HG03060 (cell line): ENCODE measurements at regions not wholly inside any gene's neighbourhood (a gene's known extent, or its start where the extent isn't known, plus 50 kb on each side); places are given as distances from the start of the nearest gene placed in this dataset.
"Not testable (repeated sequence)": the region's sequence is repeated elsewhere in the genome, so short reads cannot be mapped to it uniquely, and the experiment has no call there.

Experiments used
- ATAC-seq: cut with Tn5 transposase; IDR thresholded peaks from one replicate; pipeline ENCODE4 v1.9.1; 2021; ENCODE audit warnings: low read depth, moderate number of reproducible peaks; ENCODE audit not compliant: unreplicated experiment

- ATAC-seq = no peak
These were observed 101.1 kb upstream of the FAT3 start for GRCh38 chr11:92123540-92123939.

DNA sequence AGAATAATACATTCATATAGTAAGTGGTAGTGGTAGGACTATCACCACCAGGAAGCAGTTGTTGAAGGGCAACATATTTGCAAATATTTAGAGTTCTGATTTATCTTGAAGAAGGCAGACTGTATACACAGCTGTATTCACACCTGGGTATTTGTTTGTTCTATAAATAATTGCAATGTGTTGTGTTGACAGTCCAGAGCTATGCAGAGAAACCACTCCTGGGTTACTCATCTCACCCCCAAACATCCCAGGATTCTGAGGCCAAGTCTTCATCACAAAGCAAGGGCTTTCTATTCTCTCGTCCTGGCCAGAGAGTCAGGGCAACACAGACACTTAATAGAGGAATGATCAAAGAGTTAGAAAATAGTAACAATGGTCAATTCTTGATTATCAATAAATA, 102.1 kb upstream of the FAT3 start:
- no peak for ATAC-seq

GRCh38 chr11:92111287-92111686, 113.3 kb upstream of the FAT3 start:
- ATAC-seq = no peak

DNA sequence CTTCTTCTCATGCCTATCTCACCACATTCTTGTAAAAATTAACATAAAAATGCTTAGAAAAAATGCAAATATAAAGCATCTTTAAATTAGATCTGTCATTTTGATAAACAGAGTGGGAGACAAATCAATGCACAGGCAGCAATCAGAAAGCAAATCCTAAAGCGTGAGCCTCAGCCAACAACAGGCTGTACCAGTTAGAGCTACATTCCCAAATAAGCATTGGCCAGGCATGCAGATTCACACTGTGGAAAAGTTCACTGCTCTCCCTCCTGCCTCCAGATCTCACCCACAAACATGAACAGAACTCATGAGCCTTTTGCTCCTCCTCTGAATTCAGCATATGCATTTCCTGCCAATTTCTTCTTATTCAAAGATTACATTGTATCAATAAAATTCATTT, 115.2 kb upstream of the FAT3 start:
- no peak for ATAC-seq

DNA sequence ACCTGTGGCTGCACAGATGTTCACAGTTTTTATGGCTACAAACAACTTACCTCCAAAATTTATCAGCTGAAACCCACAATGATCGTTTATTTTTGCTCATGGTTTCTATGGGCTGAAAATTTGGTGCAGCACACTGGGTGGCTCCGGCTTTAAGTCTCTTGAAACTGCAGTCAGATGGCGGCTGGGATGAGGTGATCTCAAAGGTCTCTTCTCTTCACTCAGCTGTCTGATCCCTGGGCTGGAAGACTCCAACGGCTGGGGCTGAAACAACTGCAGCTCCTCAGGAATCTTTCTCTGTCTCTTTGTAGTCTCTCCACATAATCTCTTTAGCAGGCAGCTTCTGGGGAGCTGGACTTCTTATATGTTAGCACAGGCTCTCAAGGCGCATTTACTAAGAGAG, 117.3 kb upstream of the FAT3 start:
- no peak for ATAC-seq

DNA sequence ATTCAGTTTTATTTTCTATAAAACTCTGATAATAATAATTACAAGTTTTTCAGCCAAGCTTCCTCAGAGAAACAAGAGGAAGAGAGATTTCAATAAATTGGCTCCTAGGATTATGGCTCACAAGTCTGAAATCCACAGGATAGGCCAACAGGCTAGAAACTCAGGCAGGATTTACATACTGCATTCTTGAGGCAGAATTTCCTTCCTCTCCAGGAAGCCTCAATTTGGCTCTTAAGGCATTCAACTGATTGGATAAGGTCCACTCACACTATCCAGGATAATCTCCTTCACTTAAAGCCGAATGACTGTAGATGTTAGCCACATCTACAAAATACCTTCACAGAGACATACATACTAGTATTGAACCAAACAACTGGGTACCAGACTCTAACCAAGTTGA, 120.3 kb upstream of the FAT3 start:
- ATAC-seq = no peak

- no peak for ATAC-seq
These were observed 122.7 kb upstream of the FAT3 start for GRCh38 chr11:92101920-92102319.

GRCh38 chr11:92099183-92099582, 125.4 kb upstream of the FAT3 start:
- ATAC-seq = no peak

DNA sequence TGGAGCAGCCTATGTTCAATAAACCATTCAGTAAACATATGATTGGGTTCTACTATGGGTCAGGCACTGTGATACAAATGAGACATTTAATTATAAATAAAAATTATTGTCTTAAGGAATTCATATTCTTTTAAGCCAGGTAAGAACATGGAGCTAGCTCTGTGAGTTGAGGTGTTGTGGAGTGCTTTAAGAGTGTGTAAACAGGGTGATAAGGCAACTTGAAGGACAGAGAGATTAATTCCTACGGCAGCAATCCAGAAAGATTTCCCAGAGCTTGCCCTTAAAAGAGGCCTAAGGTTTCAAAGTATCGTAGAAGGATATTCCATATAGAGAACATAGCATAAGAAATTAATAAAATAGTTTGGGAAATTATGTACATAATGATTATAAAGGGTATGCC, 126.4 kb upstream of the FAT3 start:
- no peak for ATAC-seq

- no peak for ATAC-seq
These were observed 136.7 kb upstream of the FAT3 start for GRCh38 chr11:92087725-92088537.

DNA sequence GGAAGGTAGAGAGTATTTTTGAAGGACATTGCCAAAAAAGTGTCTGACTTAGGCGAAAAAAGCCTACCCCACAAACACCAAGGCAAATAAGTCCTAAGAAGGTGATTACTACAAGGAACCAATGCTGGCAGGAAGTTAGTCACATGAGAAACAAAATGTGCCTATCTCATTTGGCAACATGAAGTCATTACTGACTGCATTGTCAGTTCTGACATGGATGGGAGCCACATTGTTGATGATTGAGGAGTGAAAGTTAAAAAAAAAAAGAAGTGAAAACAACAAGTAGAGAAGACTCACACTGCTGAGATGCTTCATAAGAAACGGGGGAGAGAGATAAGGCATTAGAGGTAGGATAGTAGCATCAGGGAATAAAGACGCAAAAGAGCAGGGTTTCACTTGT, 141.5 kb upstream of the FAT3 start:
- no peak for ATAC-seq

- ATAC-seq = no peak
These were observed 142.0 kb upstream of the FAT3 start for GRCh38 chr11:92082652-92083051.

- not testable (repeated sequence) for ATAC-seq
These were observed 150.1 kb upstream of the FAT3 start for GRCh38 chr11:92074498-92074897.

DNA sequence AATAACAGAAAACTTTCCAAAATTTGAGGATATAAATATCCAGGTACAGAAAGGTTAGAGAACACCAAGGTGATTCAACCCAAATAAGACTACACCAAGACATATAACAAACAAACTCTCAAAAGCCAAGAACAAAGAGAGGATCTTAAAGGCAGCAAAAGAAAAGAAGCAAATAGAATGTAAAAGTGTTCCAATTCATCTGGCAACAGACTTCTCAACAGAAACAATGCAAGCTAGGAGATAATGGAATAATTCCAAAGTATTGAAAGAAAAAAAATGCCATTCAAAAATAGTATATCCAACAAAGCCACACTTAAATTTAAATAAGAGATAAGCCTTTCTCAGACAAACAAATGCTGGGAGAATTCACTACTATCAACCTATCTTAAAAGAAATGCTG, 153.0 kb upstream of the FAT3 start:
- ATAC-seq = no peak

DNA sequence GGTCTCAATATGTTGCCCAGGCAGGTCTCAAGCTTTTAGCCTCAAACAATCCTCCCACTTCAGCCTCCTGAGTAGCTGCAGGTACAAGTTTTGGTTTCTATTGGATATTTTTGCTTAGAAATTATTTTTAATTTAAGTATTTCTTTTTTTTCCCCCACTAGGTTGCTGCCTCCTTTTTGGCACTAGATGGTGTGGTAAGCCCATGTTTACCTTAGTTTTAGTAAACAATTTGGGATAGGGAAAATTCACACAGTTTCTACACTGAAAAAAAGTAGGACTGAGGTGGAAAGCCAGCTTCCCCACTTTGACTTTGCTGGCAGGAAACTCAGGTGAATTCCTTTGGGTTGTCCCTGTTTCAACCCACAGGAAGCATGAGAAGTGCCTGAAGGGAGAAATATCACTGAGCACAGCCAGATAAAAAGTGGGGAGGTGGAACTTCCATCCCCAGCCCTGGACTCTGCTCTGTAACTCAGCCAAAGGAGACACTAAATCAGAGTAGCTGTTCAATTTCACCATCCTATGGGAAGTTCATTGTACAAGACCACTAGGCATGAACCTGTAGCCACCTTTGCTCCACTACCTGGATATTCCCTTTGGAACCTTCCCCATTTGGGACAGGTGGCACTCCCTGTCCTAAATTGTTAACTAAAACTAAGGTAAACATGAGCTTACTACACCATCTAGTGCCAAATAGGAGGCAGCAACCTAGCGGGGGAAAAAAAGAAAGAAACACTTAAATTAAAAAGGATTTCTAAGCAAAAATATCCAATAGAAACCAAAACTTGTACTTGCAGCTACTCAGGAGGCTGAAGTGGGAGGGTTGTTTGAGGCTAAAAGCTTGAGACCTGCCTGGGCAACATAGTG, 154.4 kb upstream of the FAT3 start:
- no peak for ATAC-seq

DNA sequence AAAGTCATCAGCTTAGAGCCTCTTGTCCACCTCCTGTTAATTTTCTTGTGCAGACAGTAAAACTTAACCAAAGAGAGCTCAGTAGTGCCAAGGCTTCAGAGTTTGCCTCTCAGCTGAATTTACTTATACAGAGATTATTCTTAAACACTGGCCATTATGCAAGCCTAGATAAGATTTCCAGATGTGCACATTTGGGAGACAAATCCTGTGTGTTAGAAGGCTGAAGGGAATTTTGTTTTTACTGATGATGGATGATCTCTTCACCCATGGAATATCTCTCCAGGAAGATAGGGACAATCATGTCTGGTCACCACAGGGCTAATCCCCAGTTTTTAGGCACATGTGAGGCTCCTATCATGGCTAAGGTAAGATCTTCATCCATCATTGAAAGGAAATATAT, 157.6 kb upstream of the FAT3 start:
- ATAC-seq = no peak

DNA sequence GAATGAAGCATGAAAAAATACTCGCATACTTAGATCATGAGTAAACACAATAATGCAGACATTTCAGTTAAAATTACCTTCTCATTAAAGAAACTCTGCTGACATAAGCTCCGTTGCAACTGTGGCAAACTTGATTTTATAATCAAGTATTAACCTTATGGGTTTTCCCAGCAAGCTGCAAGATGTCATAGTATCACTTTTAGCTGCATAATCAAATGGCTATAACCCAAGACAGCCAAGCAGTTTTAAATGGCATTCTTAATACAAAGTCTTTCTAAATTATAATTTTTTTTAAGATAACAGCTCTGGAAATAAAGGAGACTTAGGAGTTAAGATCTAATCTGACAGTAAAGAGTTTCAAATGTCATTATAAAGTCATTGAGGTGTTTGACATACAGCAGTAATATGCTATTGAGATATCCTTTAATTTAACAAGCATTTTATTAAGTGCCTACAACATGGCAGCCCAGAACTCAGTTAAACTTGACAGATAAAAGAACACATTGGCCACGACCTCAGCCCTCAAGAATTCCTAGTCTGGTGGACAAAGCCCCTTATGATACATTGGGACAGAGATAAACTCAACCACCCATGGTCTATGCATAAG, 163.1 kb upstream of the FAT3 start:
- no peak for ATAC-seq

DNA sequence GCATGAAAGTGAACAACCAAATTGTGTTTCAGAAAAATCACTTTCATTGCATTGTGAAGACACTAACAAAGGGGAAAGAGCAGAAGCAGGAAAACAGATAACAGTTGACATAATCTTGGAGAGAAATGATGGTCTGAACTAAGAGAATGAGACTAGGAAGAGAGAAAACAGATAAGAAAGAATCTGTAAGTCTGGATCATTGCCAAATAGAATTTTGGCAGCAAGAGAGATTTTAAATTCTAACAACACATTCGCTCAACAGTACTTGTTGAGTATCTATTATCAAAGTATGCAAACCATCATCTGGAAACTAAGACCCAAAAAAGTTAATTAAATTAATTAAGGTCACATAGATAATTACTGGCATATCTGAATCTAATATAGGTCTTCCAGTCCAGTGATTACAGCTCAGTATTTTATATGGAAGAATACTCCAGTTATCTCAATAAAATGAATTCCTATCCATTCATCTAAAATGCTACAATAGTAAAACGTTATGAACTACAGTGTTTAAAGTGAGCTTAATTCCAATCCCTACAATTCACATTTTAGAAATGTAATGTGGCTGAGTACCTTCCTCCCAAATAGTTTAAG, 166.7 kb upstream of the FAT3 start:
- no peak for ATAC-seq

GRCh38 chr11:92053216-92053615, 171.4 kb upstream of the FAT3 start:
- ATAC-seq = no peak

- no peak for ATAC-seq
These were observed 174.3 kb upstream of the FAT3 start for GRCh38 chr11:92050305-92050704.

GRCh38 chr11:92048415-92048814, 176.2 kb upstream of the FAT3 start:
- no peak for ATAC-seq
